GM19239 (cell line): ENCODE measurements at regions not wholly inside any gene's neighbourhood (a gene's known extent, or its start where the extent isn't known, plus 50 kb on each side); places are given as distances from the start of the nearest gene placed in this dataset.
"Not testable (repeated sequence)": the region's sequence is repeated elsewhere in the genome, so short reads cannot be mapped to it uniquely, and the experiment has no call there.

Source experiments
- DNase-seq: peaks from one replicate; pipeline ENCODE4 v3.0.0; 2011; ENCODE audit warnings: low spot score; ENCODE audit not compliant: insufficient read length
- FAIRE-seq: peaks from 2 replicates; lab custom pipeline; 2011; peaks lifted over from hg19 to GRCh38; lab: Jason Lieb, UNC

GRCh38 chr2:17162713-17163112 is 355.5 kb downstream of the RAD51AP2 start:
- no peak for DNase-seq
- FAIRE-seq, result no peak

- FAIRE-seq, result peak; percentile 51
- no peak for DNase-seq
Observed at GRCh38 chr2:17160594-17160993, 357.6 kb downstream of the RAD51AP2 start.

- no peak for FAIRE-seq
- DNase-seq, result no peak
Observed at GRCh38 chr2:17156086-17156485, 362.2 kb downstream of the RAD51AP2 start.

- no peak for FAIRE-seq
Observed at GRCh38 chr2:17149945-17150344, 368.3 kb downstream of the RAD51AP2 start.

GRCh38 chr2:17148407-17149145 is 369.7 kb downstream of the RAD51AP2 start:
- peak; percentile 53 for FAIRE-seq
- DNase-seq, result no peak

More at GRCh38 chr2:17149945-17150344, 368.3 kb downstream of the RAD51AP2 start:
- no peak for DNase-seq

- FAIRE-seq (no peak), DNase-seq (no peak)
Observed at GRCh38 chr2:17146358-17146757, 371.9 kb downstream of the RAD51AP2 start.

- no peak for FAIRE-seq
- no peak for DNase-seq
Observed at GRCh38 chr2:17136877-17137276, 381.4 kb downstream of the RAD51AP2 start.

- DNase-seq (no peak), FAIRE-seq (no peak)
Observed at GRCh38 chr2:17136231-17136630, 382.0 kb downstream of the RAD51AP2 start.

- FAIRE-seq (no peak), DNase-seq (no peak)
Observed at GRCh38 chr2:17135619-17136018, 382.6 kb downstream of the RAD51AP2 start.

GRCh38 chr2:17133052-17133671 is 385.1 kb downstream of the RAD51AP2 start:
- DNase-seq (no peak), FAIRE-seq (no peak)

- not testable (repeated sequence) for FAIRE-seq, DNase-seq
Observed at GRCh38 chr2:17130627-17131026, 387.6 kb downstream of the RAD51AP2 start.

GRCh38 chr2:17125989-17126620 is 392.1 kb downstream of the RAD51AP2 start:
- FAIRE-seq (no peak), DNase-seq (no peak)

GRCh38 chr2:17124575-17125318 is 393.5 kb downstream of the RAD51AP2 start:
- no peak for DNase-seq
- no peak for FAIRE-seq

GRCh38 chr2:17122887-17123501 is 395.2 kb downstream of the RAD51AP2 start:
- DNase-seq (no peak), FAIRE-seq (no peak)

GRCh38 chr2:17115466-17115865 is 402.8 kb downstream of the RAD51AP2 start:
- FAIRE-seq (no peak), DNase-seq (no peak)

- DNase-seq, result no peak
- FAIRE-seq, result no peak
Observed at GRCh38 chr2:17115042-17115441, 403.2 kb downstream of the RAD51AP2 start.

GRCh38 chr2:17107871-17108270 is 410.4 kb downstream of the RAD51AP2 start:
- FAIRE-seq (no peak), DNase-seq (no peak)

- DNase-seq (no peak), FAIRE-seq (no peak)
Observed at GRCh38 chr2:17107151-17107550, 411.1 kb downstream of the RAD51AP2 start.

- no peak for FAIRE-seq
Observed at GRCh38 chr2:17106418-17106817, 411.8 kb downstream of the RAD51AP2 start.

GRCh38 chr2:17104454-17104853 is 413.8 kb downstream of the RAD51AP2 start:
- DNase-seq, result no peak
- peak; percentile 11 for FAIRE-seq

More at GRCh38 chr2:17106418-17106817, 411.8 kb downstream of the RAD51AP2 start:
- DNase-seq, result no peak
